Lower leg skin (tissue), 3 donors: ENCODE measurements at regions not wholly inside any gene's neighbourhood (a gene's known extent, or its start where the extent isn't known, plus 50 kb on each side); places are given as distances from the start of the nearest gene placed in this dataset.

Experiments
- POLR2A ChIP-seq, 2 donors: fragments of 450-650 bp; IDR thresholded peaks; one replicate each; pipeline ENCODE4 v1.6.1; 2016 to 2017; ENCODE audit warnings: antibody characterized with exemption in 2 of 2, mild to moderate bottlenecking in 1 of 2, moderate library complexity in 1 of 2
- TF ChIP-seq, protein P1 (sequence below), 3 donors: fragments of 450-650 bp; IDR thresholded peaks; one replicate each; pipeline ENCODE4 v1.5.1; 2016; ENCODE audit warnings: antibody characterized with exemption in 3 of 3, mild to moderate bottlenecking in 3 of 3, moderate library complexity in 2 of 3

DNA sequence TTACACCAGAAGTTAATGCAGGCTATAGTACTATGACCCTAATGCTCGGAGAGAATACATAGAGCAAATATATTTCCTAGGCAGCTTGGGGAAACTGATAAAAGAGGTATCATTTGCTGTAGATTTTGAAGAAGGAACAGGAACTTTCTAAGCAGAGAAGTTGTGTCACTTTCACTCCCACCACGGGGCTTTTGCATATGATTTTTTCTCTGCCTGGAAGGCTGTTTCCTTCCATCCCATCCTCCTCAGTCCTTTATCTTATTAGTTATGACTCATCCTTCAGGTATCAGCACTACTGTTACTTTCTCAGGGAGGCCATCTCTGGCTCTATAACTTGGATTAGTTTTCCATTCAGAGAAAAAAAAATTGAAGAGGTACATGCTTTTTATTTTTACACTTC is 2006.1 kb upstream of the WWC1 start:
- TF ChIP-seq, protein P1, sequence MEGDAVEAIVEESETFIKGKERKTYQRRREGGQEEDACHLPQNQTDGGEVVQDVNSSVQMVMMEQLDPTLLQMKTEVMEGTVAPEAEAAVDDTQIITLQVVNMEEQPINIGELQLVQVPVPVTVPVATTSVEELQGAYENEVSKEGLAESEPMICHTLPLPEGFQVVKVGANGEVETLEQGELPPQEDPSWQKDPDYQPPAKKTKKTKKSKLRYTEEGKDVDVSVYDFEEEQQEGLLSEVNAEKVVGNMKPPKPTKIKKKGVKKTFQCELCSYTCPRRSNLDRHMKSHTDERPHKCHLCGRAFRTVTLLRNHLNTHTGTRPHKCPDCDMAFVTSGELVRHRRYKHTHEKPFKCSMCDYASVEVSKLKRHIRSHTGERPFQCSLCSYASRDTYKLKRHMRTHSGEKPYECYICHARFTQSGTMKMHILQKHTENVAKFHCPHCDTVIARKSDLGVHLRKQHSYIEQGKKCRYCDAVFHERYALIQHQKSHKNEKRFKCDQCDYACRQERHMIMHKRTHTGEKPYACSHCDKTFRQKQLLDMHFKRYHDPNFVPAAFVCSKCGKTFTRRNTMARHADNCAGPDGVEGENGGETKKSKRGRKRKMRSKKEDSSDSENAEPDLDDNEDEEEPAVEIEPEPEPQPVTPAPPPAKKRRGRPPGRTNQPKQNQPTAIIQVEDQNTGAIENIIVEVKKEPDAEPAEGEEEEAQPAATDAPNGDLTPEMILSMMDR (IDR thresholded peaks at IDR 0.05) = no peak
- TF ChIP-seq POLR2A (IDR thresholded peaks at IDR 0.05) = no peak
